A549 (cell line): ENCODE measurements at regions not wholly inside any gene's neighbourhood (a gene's known extent, or its start where the extent isn't known, plus 50 kb on each side); places are given as distances from the start of the nearest gene placed in this dataset.

Experiments
- ATAC-seq, 2 experiments: fragments of 200-7000 bp in 1 of 2; fragments of >200 bp in 1 of 2; cut with Nextera tagmentation in 1 of 2; cut with Tn5 transposase in 1 of 2; 3 replicates each; pipeline versions ENCODE4 v1.8.0 to v1.9.1; 2018 to 2020; ENCODE audit warnings: mild to moderate bottlenecking in 1 of 2, moderate library complexity in 1 of 2
- CTCF ChIA-PET: fragments of 300-600 bp; sonication (Branson Sonifier 250); formaldehyde crosslinking; extraction: SDS; loops from one replicate; lab custom pipeline; 2021; ENCODE audit warnings: antibody characterized with exemption, inconsistent platforms; lab: Yijun Ruan, JAX
- POLR2A ChIA-PET: fragments of 350-600 bp; formaldehyde crosslinking; extraction: SDS; loops from one replicate; lab custom pipeline; 2021; ENCODE audit warnings: antibody characterized with exemption, inconsistent platforms; lab: Yijun Ruan, JAX
- DNase-seq, 2 experiments: peaks; one replicate each; pipeline versions ENCODE4 v3.0.0 to v3.0.0-alpha.2; 2011 to 2016; ENCODE audit warnings: low read depth in 1 of 2, low spot score in 1 of 2
- FAIRE-seq: peaks from 2 replicates; lab custom pipeline; 2011; peaks lifted over from hg19 to GRCh38; lab: Jason Lieb, UNC
- H3K27ac ChIP-seq, 2 experiments: fragments of >200 bp; sonication (Bioruptor Twin); formaldehyde crosslinking; 3 replicates each; pipeline ENCODE4 v1.5.1; 2016 to 2017
- H3K4me1 ChIP-seq: fragments of >200 bp; sonication (Bioruptor Twin); formaldehyde crosslinking; 3 replicates; pipeline ENCODE4 v1.6.1; 2016
- H3K4me2 ChIP-seq: fragments of >200 bp; sonication (Bioruptor Twin); formaldehyde crosslinking; 3 replicates; pipeline ENCODE4 v1.6.1; 2016
- H3K4me3 ChIP-seq: fragments of >200 bp; sonication (Bioruptor Twin); formaldehyde crosslinking; 3 replicates; pipeline ENCODE4 v1.5.1; 2016
- H3K9me3 ChIP-seq: fragments of >200 bp; sonication (Bioruptor Twin); formaldehyde crosslinking; 3 replicates; pipeline ENCODE4 v1.6.1; 2016
- CHD4 ChIP-seq: fragments of 200-600 bp; sonication (generic); IDR thresholded peaks from 2 replicates; pipeline ENCODE4 v1.6.1; 2016; ENCODE audit warnings: antibody characterized with exemption, mild to moderate bottlenecking, borderline replicate concordance
- EHMT2 ChIP-seq: fragments of 200-600 bp; sonication (generic); IDR thresholded peaks from 2 replicates; pipeline ENCODE4 v1.6.1; 2016; ENCODE audit warnings: antibody characterized with exemption, low read depth, mild to moderate bottlenecking, moderate library complexity
- FOSB ChIP-seq: fragments of 250-450 bp; sonication (Bioruptor Pico); IDR thresholded peaks from 2 replicates; pipeline ENCODE4 v1.5.0; 2020; ENCODE audit warnings: mild to moderate bottlenecking, moderate library complexity
- FOXS1 ChIP-seq: fragments of 250-450 bp; sonication (Bioruptor Pico); IDR thresholded peaks from 2 replicates; pipeline ENCODE4 v1.5.0; 2020; ENCODE audit warnings: mild to moderate bottlenecking, moderate library complexity
- HDAC2 ChIP-seq: fragments of 200-600 bp; sonication (generic); IDR thresholded peaks from 2 replicates; pipeline ENCODE4 v1.6.1; 2016
- KDM1A ChIP-seq: fragments of 200-600 bp; sonication (generic); IDR thresholded peaks from 2 replicates; pipeline ENCODE4 v1.6.1; 2016; ENCODE audit warnings: low read depth, mild to moderate bottlenecking
- KDM5A ChIP-seq: fragments of 200-600 bp; sonication (generic); IDR thresholded peaks from 2 replicates; pipeline ENCODE4 v1.6.1; 2016; ENCODE audit warnings: antibody characterized with exemption, mild to moderate bottlenecking
- MAZ ChIP-seq: fragments of 150-350 bp; IDR thresholded peaks from 2 replicates; pipeline ENCODE4 v1.6.1; 2014; ENCODE audit warnings: antibody characterized with exemption, low read depth, low read length, borderline replicate concordance
- POLR2AphosphoS2 ChIP-seq: conservative IDR thresholded peaks from 2 replicates; pipeline ENCODE4 v1.6.1; 2012; ENCODE audit warnings: low read length, improper control_type of control experiment, inconsistent platforms
- SREBF2 ChIP-seq: fragments of 450-650 bp; IDR thresholded peaks from 2 replicates; pipeline ENCODE4 v1.6.1; 2014; ENCODE audit warnings: mild to moderate bottlenecking, moderate library complexity
- ZC3H11A ChIP-seq: fragments of 450-650 bp; IDR thresholded peaks from 2 replicates; pipeline ENCODE4 v1.6.1; 2014; ENCODE audit warnings: antibody characterized with exemption, mild to moderate bottlenecking
- ZFP36 ChIP-seq: fragments of 450-650 bp; IDR thresholded peaks from 2 replicates; pipeline ENCODE4 v1.6.1; 2014; ENCODE audit warnings: borderline replicate concordance; ENCODE audit not compliant: partially characterized antibody
- WGBS: methylation state at CpG from one replicate; pipeline ENCODE4 v1.1.6; 2017; ENCODE audit errors: missing lambda C conversion rate; 5-methylcytosine and 5-hydroxymethylcytosine counted together
- TF ChIP-seq, protein P1 (sequence below): IDR thresholded peaks from 2 replicates; pipeline ENCODE4 v1.6.1; 2012; ENCODE audit warnings: low read depth, borderline replicate concordance
- TF ChIP-seq, protein P2 (sequence below): fragments of 150-350 bp; IDR thresholded peaks from 2 replicates; pipeline ENCODE4 v1.6.1; 2014; ENCODE audit warnings: low read depth, mild to moderate bottlenecking, low read length
- TF ChIP-seq, protein P3 (sequence below): IDR thresholded peaks from 2 replicates; pipeline ENCODE4 v1.6.1; 2012
- TF ChIP-seq, protein P4 (sequence below): fragments of 200-600 bp; sonication (generic); IDR thresholded peaks from 2 replicates; pipeline ENCODE4 v1.6.1; 2016; ENCODE audit warnings: antibody characterized with exemption, mild to moderate bottlenecking, moderate library complexity
- TF ChIP-seq, protein P5 (sequence below): fragments of 250-450 bp; sonication (Bioruptor Pico); IDR thresholded peaks from 2 replicates; pipeline ENCODE4 v1.5.0; 2020; ENCODE audit warnings: low read depth, mild to moderate bottlenecking, moderate library complexity

DNA sequence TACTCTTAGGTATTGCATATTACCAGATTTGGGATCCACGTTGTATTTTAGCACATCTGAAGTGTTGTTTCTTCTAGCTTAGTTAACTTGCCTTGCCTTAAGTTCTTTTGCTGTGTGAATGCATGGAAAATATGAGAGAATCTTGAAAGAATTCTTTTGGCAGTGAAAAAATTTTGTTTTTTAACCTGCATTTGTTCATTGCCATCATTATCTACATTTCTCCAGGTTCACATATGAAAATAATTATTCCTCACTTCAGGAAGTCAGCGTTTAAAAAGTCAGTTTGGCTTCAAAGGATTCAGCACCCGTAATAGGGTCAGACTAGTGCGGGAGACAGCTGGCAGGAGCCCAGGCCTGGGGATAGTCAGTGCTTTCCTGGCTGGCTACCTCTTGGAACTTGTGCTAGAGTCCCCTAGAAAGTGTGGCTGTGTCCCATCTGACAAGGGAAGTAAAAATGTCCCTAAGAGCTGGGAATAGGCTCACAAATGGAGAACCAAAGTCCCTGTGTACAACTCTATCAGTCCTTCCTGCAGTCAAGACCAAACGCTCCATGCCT, 251.9 kb upstream of the KLF3 start:
- FAIRE-seq: no peak

DNA sequence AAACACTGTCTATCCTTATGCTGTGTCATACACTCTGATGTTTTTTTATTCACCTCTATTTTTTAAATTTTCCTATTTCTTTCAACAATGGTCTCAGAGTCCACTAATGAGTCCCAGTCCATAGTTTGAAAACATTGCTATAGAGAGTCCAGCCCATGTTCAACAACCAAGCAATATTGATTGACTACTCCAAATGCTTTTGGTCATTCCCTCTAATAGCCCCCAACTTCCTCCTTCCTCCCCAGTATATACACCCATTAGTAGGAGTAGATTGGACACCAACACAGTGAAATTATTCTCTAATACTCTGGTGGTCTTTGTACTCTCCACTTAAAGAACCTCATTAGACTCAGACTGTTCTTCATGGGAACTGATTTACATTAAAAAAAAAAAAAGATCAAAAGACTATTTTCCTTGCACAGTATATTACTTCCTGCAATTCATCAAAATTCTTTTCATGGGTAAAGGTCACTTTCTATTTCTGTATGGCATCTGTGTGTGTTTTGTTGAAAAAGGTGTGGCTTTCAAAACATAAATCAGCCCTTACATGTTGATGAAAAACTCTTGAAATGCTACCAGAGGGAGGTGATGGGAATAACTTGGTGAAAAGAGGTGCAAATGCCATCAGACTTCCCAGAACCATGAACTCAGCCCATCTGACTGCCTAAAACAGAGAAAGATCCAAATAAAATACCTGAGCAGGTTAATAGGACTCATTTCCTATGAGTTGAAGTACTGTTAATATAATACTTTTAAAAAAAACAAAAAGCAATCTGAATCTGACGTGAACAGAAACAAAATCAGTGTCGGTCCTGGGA, 250.3 kb upstream of the KLF3 start:
- H3K4me1 ChIP-seq: peaks cover 5% of the 10 kb centered on the region; the same call in 1 of the 3 replicates
- no peak for FAIRE-seq
- peak in 1 of 2 experiments; percentile 8 for DNase-seq
- no peak overlapping the region for H3K4me3 ChIP-seq
- 85% methylated on average over 2 of the region's 2 CpGs for WGBS
- no peak for ATAC-seq
- H3K27ac ChIP-seq: no peak overlapping the region
- ChIA-PET POLR2A (no interaction called here), CTCF (no interaction called here)
- H3K9me3 ChIP-seq: no peaks in the 10 kb centered on the region
- no peak overlapping the region for H3K4me2 ChIP-seq
- no peak for TF ChIP-seq SREBF2
- TF ChIP-seq, protein P1, sequence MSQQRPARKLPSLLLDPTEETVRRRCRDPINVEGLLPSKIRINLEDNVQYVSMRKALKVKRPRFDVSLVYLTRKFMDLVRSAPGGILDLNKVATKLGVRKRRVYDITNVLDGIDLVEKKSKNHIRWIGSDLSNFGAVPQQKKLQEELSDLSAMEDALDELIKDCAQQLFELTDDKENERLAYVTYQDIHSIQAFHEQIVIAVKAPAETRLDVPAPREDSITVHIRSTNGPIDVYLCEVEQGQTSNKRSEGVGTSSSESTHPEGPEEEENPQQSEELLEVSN: no peak
- TF ChIP-seq KDM1A: no peak
- TF ChIP-seq FOXS1: no peak

More for the DNA sequence above, 251.9 kb upstream of the KLF3 start:
- WGBS: 64% methylated on average over 5 of the region's 5 CpGs
- CTCF ChIA-PET: no interaction called here
- Histone ChIP-seq H3K4me3 (no peak overlapping the region), H3K27ac (no peak overlapping the region), H3K4me2 (no peak overlapping the region), H3K4me1 (peaks cover 5% of the 10 kb centered on the region; the same call in 1 of the 3 replicates)
- POLR2A ChIA-PET: no interaction called here
- TF ChIP-seq ZC3H11A: no peak
- TF ChIP-seq HDAC2: no peak
- TF ChIP-seq, protein P2, sequence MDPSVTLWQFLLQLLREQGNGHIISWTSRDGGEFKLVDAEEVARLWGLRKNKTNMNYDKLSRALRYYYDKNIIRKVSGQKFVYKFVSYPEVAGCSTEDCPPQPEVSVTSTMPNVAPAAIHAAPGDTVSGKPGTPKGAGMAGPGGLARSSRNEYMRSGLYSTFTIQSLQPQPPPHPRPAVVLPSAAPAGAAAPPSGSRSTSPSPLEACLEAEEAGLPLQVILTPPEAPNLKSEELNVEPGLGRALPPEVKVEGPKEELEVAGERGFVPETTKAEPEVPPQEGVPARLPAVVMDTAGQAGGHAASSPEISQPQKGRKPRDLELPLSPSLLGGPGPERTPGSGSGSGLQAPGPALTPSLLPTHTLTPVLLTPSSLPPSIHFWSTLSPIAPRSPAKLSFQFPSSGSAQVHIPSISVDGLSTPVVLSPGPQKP: no peak
- TF ChIP-seq MAZ: no peak
- TF ChIP-seq, protein P3, sequence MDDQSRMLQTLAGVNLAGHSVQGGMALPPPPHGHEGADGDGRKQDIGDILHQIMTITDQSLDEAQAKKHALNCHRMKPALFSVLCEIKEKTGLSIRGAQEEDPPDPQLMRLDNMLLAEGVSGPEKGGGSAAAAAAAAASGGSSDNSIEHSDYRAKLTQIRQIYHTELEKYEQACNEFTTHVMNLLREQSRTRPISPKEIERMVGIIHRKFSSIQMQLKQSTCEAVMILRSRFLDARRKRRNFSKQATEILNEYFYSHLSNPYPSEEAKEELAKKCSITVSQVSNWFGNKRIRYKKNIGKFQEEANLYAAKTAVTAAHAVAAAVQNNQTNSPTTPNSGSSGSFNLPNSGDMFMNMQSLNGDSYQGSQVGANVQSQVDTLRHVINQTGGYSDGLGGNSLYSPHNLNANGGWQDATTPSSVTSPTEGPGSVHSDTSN: no peak
- TF ChIP-seq, protein P4, sequence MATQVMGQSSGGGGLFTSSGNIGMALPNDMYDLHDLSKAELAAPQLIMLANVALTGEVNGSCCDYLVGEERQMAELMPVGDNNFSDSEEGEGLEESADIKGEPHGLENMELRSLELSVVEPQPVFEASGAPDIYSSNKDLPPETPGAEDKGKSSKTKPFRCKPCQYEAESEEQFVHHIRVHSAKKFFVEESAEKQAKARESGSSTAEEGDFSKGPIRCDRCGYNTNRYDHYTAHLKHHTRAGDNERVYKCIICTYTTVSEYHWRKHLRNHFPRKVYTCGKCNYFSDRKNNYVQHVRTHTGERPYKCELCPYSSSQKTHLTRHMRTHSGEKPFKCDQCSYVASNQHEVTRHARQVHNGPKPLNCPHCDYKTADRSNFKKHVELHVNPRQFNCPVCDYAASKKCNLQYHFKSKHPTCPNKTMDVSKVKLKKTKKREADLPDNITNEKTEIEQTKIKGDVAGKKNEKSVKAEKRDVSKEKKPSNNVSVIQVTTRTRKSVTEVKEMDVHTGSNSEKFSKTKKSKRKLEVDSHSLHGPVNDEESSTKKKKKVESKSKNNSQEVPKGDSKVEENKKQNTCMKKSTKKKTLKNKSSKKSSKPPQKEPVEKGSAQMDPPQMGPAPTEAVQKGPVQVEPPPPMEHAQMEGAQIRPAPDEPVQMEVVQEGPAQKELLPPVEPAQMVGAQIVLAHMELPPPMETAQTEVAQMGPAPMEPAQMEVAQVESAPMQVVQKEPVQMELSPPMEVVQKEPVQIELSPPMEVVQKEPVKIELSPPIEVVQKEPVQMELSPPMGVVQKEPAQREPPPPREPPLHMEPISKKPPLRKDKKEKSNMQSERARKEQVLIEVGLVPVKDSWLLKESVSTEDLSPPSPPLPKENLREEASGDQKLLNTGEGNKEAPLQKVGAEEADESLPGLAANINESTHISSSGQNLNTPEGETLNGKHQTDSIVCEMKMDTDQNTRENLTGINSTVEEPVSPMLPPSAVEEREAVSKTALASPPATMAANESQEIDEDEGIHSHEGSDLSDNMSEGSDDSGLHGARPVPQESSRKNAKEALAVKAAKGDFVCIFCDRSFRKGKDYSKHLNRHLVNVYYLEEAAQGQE: no peak
- no peak for TF ChIP-seq FOSB (CRISPR knock-in tag)
- TF ChIP-seq CHD4: no peak
- TF ChIP-seq POLR2AphosphoS2: no peak
- TF ChIP-seq EHMT2: no peak
- TF ChIP-seq, protein P5, sequence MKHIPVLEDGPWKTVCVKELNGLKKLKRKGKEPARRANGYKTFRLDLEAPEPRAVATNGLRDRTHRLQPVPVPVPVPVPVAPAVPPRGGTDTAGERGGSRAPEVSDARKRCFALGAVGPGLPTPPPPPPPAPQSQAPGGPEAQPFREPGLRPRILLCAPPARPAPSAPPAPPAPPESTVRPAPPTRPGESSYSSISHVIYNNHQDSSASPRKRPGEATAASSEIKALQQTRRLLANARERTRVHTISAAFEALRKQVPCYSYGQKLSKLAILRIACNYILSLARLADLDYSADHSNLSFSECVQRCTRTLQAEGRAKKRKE (CRISPR knock-in tag): no peak
- no peak for TF ChIP-seq KDM1A
- TF ChIP-seq ZFP36: no peak
- TF ChIP-seq KDM5A: no peak
- TF ChIP-seq, all 56 proteins: peak for 0
- H3K9me3 ChIP-seq: no peaks in the 10 kb centered on the region
- ATAC-seq (no peak), DNase-seq (no peak)
